Right atrium auricular region (tissue), 2 donors: ENCODE measurements at regions not wholly inside any gene's neighbourhood (a gene's known extent, or its start where the extent isn't known, plus 50 kb on each side); places are given as distances from the start of the nearest gene placed in this dataset.

Source experiments
- DNase-seq: peaks from one replicate; pipeline ENCODE4 v3.0.0-alpha.2; 2019; ENCODE audit warnings: low spot score
- H3K27ac ChIP-seq, 2 donors: fragments of 200-600 bp; sonication (generic); 1 replicate in 1 of 2; 2 replicates in 1 of 2; pipeline ENCODE4 v1.5.1; 2016 to 2019
- H3K27me3 ChIP-seq, 2 donors: fragments of 200-600 bp; sonication (generic); one replicate each; pipeline versions ENCODE4 v1.5.1 to v1.6.0; 2017 to 2019
- H3K36me3 ChIP-seq: fragments of 200-600 bp; sonication (generic); one replicate; pipeline ENCODE4 v1.5.1; 2016
- H3K4me1 ChIP-seq, 2 donors: fragments of 200-600 bp; sonication (generic); one replicate each; pipeline versions ENCODE4 v1.5.1 to v1.6.0; 2017 to 2019
- H3K4me3 ChIP-seq, 2 donors: fragments of 200-600 bp; sonication (generic); 1 replicate in 1 of 2; 2 replicates in 1 of 2; pipeline ENCODE4 v1.5.1; 2017 to 2019; ENCODE audit warnings: mild to moderate bottlenecking in 1 of 2, moderate library complexity in 1 of 2
- H3K9me3 ChIP-seq, 2 donors: fragments of 200-600 bp; sonication (generic); one replicate each; pipeline ENCODE4 v1.5.1; 2019
- CTCF ChIP-seq, 2 donors: fragments of 200-600 bp; sonication (generic); IDR thresholded peaks; one replicate each; pipeline ENCODE4 v1.5.1; 2019; ENCODE audit warnings: antibody characterized with exemption in 2 of 2

GRCh38 chr2:4499316-4500030, 796.1 kb downstream of the DCDC2C start:
- H3K4me3 ChIP-seq, result no peak overlapping the region
- H3K27me3 ChIP-seq, result no peaks in the 10 kb centered on the region
- H3K36me3 ChIP-seq, result no peaks in the 10 kb centered on the region
- peaks cover 0 to 7% of the 10 kb centered on the region in 2 donors for H3K9me3 ChIP-seq
- no peak for TF ChIP-seq CTCF (IDR thresholded peaks at IDR 0.05)
- DNase-seq, result no peak
- no peaks in the 10 kb centered on the region for H3K4me1 ChIP-seq
- no peak overlapping the region for H3K27ac ChIP-seq

GRCh38 chr2:4501525-4501924, 798.1 kb downstream of the DCDC2C start:
- no peak for DNase-seq
- Histone ChIP-seq H3K27me3 (no peaks in the 10 kb centered on the region), H3K27ac (no peak overlapping the region), H3K9me3 (peaks cover 0 to 7% of the 10 kb centered on the region in 2 donors), H3K4me3 (no peak overlapping the region), H3K4me1 (no peaks in the 10 kb centered on the region), H3K36me3 (no peaks in the 10 kb centered on the region)
- TF ChIP-seq CTCF (IDR thresholded peaks at IDR 0.05), result no peak

- no peak for TF ChIP-seq CTCF (IDR thresholded peaks at IDR 0.05)
- Histone ChIP-seq H3K27me3 (no peaks in the 10 kb centered on the region), H3K4me3 (no peak overlapping the region), H3K9me3 (peaks cover 0 to 5% of the 10 kb centered on the region in 2 donors), H3K27ac (no peak overlapping the region), H3K4me1 (no peaks in the 10 kb centered on the region), H3K36me3 (no peaks in the 10 kb centered on the region)
- no peak for DNase-seq
Measured at GRCh38 chr2:4502230-4502843, 799.0 kb downstream of the DCDC2C start.

- Histone ChIP-seq H3K27ac (no peak overlapping the region), H3K4me3 (no peak overlapping the region), H3K4me1 (no peaks in the 10 kb centered on the region), H3K36me3 (no peaks in the 10 kb centered on the region), H3K9me3 (no peaks in the 10 kb centered on the region), H3K27me3 (no peaks in the 10 kb centered on the region)
- TF ChIP-seq CTCF (IDR thresholded peaks at IDR 0.05), result no peak
- no peak for DNase-seq
Measured at GRCh38 chr2:4507661-4508060, 804.3 kb downstream of the DCDC2C start.

GRCh38 chr2:4515871-4516761, 812.7 kb downstream of the DCDC2C start:
- Histone ChIP-seq H3K36me3 (no peaks in the 10 kb centered on the region), H3K27me3 (no peaks in the 10 kb centered on the region), H3K4me1 (no peaks in the 10 kb centered on the region), H3K9me3 (no peaks in the 10 kb centered on the region), H3K4me3 (no peak overlapping the region), H3K27ac (no peak overlapping the region)
- TF ChIP-seq CTCF (IDR thresholded peaks at IDR 0.05), result no peak
- no peak for DNase-seq
